GM12878 (cell line): ENCODE measurements at regions not wholly inside any gene's neighbourhood (a gene's known extent, or its start where the extent isn't known, plus 50 kb on each side); places are given as distances from the start of the nearest gene placed in this dataset.

Experiments
- IKZF2 ChIP-seq, 2 experiments: fragments of 450-650 bp; IDR thresholded peaks; 2 replicates each; pipeline ENCODE4 v1.6.1; 2017; ENCODE audit warnings: mild to moderate bottlenecking in 2 of 2, moderate library complexity in 2 of 2
- JUNB ChIP-seq: IDR thresholded peaks from 2 replicates; pipeline ENCODE4 v1.6.1; 2016; ENCODE audit warnings: antibody characterized with exemption, mild to moderate bottlenecking
- MTA2 ChIP-seq: fragments of 450-650 bp; IDR thresholded peaks from 2 replicates; pipeline ENCODE4 v1.6.1; 2016; ENCODE audit warnings: low read depth, mild to moderate bottlenecking, moderate library complexity
- NFYA ChIP-seq: IDR thresholded peaks from 2 replicates; pipeline ENCODE4 v1.6.1; 2011; ENCODE audit warnings: low read depth, mild to moderate bottlenecking, low read length, improper control_type of control experiment, borderline replicate concordance
- POLR2A ChIP-seq: IDR thresholded peaks from 2 replicates; pipeline ENCODE4 v1.6.1; 2011; ENCODE audit warnings: low read depth, mild to moderate bottlenecking, low read length
- ZNF217 ChIP-seq: fragments of 450-650 bp; IDR thresholded peaks from 2 replicates; pipeline ENCODE4 v1.6.1; 2017; ENCODE audit warnings: antibody characterized with exemption, mild to moderate bottlenecking
- TF ChIP-seq, protein P1 (sequence below), 3 experiments: IDR thresholded peaks in 2 of 3; conservative IDR thresholded peaks in 1 of 3; 2 replicates each; pipeline ENCODE4 v1.5.1; 2011; ENCODE audit warnings: low read depth in 3 of 3, low read length in 3 of 3, mild to moderate bottlenecking in 3 of 3, control low read depth in 2 of 3, moderate library complexity in 2 of 3, inconsistent platforms in 1 of 3, mixed read lengths in 1 of 3; ENCODE audit not compliant: control insufficient read depth in 2 of 3, insufficient read depth in 1 of 3; ENCODE audit errors: extremely low read depth in 1 of 3
- TF ChIP-seq, protein P2 (sequence below): fragments of 450-650 bp; IDR thresholded peaks from 2 replicates; pipeline ENCODE4 v1.6.1; 2017; ENCODE audit warnings: antibody characterized with exemption, mild to moderate bottlenecking, moderate library complexity
- TF ChIP-seq, protein P3 (sequence below): IDR thresholded peaks from 2 replicates; pipeline ENCODE4 v1.6.1; 2012; ENCODE audit warnings: mild to moderate bottlenecking, low read depth, low read length
- TF ChIP-seq, protein P4 (sequence below): IDR thresholded peaks from 2 replicates; pipeline ENCODE4 v1.6.1; 2011; ENCODE audit warnings: borderline replicate concordance, low read depth, mild to moderate bottlenecking, moderate library complexity, mixed read lengths, low read length; ENCODE audit not compliant: insufficient read depth; ENCODE audit errors: extremely low read length

DNA sequence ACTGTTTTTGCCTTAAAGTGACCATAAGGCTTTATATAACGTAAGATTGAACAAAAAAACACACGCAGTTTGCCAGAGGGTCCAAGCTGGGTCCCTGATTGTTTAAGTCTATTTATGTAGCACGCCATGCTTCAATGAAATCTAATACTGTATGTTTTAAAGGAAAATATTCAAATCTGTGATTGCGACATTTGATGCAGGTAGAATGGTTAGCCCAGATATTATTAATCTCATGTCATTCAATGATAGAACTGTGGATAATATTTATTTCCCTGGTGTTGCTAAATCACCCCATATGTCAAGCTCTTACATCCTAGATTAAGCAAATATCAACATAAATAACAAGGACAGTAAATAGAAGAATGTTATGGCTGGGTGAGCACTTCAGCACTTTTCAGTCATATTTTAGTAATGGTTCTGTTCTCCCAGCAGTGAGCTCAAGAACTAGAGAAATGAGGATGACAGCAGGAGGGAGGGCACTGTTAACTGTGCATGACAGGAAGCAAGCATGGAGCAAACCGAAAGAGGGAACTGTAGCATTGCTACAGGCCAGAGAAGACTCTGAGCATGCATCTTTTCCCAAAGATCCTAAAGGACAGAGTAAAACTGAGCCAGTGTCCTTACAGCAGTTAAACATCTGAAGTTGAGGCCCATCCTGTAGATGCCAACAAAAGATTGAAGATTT, 465.7 kb upstream of the MGAT4C start:
- no peak for TF ChIP-seq IKZF2 (IDR thresholded peaks at IDR 0.05)
- TF ChIP-seq NFYA, result no peak
- TF ChIP-seq ZNF217, result no peak
- TF ChIP-seq, protein P1, sequence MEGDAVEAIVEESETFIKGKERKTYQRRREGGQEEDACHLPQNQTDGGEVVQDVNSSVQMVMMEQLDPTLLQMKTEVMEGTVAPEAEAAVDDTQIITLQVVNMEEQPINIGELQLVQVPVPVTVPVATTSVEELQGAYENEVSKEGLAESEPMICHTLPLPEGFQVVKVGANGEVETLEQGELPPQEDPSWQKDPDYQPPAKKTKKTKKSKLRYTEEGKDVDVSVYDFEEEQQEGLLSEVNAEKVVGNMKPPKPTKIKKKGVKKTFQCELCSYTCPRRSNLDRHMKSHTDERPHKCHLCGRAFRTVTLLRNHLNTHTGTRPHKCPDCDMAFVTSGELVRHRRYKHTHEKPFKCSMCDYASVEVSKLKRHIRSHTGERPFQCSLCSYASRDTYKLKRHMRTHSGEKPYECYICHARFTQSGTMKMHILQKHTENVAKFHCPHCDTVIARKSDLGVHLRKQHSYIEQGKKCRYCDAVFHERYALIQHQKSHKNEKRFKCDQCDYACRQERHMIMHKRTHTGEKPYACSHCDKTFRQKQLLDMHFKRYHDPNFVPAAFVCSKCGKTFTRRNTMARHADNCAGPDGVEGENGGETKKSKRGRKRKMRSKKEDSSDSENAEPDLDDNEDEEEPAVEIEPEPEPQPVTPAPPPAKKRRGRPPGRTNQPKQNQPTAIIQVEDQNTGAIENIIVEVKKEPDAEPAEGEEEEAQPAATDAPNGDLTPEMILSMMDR (IDR thresholded peaks at IDR 0.05 in 2 of 3, conservative IDR thresholded peaks at IDR 0.05 in 1 of 3; ENCODE audit: control insufficient read depth in 2 of 3, extremely low read depth in 1 of 3, insufficient read depth in 1 of 3, low read depth in 3 of 3, low read length in 3 of 3), result no peak
- TF ChIP-seq, protein P2, sequence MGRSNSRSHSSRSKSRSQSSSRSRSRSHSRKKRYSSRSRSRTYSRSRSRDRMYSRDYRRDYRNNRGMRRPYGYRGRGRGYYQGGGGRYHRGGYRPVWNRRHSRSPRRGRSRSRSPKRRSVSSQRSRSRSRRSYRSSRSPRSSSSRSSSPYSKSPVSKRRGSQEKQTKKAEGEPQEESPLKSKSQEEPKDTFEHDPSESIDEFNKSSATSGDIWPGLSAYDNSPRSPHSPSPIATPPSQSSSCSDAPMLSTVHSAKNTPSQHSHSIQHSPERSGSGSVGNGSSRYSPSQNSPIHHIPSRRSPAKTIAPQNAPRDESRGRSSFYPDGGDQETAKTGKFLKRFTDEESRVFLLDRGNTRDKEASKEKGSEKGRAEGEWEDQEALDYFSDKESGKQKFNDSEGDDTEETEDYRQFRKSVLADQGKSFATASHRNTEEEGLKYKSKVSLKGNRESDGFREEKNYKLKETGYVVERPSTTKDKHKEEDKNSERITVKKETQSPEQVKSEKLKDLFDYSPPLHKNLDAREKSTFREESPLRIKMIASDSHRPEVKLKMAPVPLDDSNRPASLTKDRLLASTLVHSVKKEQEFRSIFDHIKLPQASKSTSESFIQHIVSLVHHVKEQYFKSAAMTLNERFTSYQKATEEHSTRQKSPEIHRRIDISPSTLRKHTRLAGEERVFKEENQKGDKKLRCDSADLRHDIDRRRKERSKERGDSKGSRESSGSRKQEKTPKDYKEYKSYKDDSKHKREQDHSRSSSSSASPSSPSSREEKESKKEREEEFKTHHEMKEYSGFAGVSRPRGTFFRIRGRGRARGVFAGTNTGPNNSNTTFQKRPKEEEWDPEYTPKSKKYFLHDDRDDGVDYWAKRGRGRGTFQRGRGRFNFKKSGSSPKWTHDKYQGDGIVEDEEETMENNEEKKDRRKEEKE, result no peak
- TF ChIP-seq, protein P3, sequence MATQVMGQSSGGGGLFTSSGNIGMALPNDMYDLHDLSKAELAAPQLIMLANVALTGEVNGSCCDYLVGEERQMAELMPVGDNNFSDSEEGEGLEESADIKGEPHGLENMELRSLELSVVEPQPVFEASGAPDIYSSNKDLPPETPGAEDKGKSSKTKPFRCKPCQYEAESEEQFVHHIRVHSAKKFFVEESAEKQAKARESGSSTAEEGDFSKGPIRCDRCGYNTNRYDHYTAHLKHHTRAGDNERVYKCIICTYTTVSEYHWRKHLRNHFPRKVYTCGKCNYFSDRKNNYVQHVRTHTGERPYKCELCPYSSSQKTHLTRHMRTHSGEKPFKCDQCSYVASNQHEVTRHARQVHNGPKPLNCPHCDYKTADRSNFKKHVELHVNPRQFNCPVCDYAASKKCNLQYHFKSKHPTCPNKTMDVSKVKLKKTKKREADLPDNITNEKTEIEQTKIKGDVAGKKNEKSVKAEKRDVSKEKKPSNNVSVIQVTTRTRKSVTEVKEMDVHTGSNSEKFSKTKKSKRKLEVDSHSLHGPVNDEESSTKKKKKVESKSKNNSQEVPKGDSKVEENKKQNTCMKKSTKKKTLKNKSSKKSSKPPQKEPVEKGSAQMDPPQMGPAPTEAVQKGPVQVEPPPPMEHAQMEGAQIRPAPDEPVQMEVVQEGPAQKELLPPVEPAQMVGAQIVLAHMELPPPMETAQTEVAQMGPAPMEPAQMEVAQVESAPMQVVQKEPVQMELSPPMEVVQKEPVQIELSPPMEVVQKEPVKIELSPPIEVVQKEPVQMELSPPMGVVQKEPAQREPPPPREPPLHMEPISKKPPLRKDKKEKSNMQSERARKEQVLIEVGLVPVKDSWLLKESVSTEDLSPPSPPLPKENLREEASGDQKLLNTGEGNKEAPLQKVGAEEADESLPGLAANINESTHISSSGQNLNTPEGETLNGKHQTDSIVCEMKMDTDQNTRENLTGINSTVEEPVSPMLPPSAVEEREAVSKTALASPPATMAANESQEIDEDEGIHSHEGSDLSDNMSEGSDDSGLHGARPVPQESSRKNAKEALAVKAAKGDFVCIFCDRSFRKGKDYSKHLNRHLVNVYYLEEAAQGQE, result no peak
- TF ChIP-seq MTA2, result no peak
- TF ChIP-seq JUNB, result no peak
- TF ChIP-seq POLR2A, result no peak
- TF ChIP-seq, protein P4, sequence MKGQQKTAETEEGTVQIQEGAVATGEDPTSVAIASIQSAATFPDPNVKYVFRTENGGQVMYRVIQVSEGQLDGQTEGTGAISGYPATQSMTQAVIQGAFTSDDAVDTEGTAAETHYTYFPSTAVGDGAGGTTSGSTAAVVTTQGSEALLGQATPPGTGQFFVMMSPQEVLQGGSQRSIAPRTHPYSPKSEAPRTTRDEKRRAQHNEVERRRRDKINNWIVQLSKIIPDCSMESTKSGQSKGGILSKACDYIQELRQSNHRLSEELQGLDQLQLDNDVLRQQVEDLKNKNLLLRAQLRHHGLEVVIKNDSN, result no peak
